ENCODE measurements at regions not wholly inside any gene's neighbourhood (a gene's known extent, or its start where the extent isn't known, plus 50 kb on each side); places are given as distances from the start of the nearest gene placed in this dataset.

GRCh38 chr9:16032799-16033198 is 480.0 kb downstream of the CCDC171 start:
- peaks cover 30% of the 10 kb centered on the region for H3K4me1 Mint-ChIP-seq (ENCODE audit: low read depth, unreplicated experiment)
- H3K27ac Mint-ChIP-seq (ENCODE audit: unreplicated experiment) = no peak overlapping the region
- H3K27me3 Mint-ChIP-seq (ENCODE audit: unreplicated experiment) = no peaks in the 10 kb centered on the region
- no peak overlapping the region for H3K4me3 Mint-ChIP-seq (ENCODE audit: low read depth, unreplicated experiment)
- no TSS peak for BruUV-seq (replicated peaks)
- DNase-seq = peak; percentile 22
- H3K36me3 Mint-ChIP-seq (ENCODE audit: insufficient read depth, unreplicated experiment) = peaks cover 4% of the 10 kb centered on the region
- TF ChIP-seq, protein P1, sequence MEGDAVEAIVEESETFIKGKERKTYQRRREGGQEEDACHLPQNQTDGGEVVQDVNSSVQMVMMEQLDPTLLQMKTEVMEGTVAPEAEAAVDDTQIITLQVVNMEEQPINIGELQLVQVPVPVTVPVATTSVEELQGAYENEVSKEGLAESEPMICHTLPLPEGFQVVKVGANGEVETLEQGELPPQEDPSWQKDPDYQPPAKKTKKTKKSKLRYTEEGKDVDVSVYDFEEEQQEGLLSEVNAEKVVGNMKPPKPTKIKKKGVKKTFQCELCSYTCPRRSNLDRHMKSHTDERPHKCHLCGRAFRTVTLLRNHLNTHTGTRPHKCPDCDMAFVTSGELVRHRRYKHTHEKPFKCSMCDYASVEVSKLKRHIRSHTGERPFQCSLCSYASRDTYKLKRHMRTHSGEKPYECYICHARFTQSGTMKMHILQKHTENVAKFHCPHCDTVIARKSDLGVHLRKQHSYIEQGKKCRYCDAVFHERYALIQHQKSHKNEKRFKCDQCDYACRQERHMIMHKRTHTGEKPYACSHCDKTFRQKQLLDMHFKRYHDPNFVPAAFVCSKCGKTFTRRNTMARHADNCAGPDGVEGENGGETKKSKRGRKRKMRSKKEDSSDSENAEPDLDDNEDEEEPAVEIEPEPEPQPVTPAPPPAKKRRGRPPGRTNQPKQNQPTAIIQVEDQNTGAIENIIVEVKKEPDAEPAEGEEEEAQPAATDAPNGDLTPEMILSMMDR (IDR thresholded peaks at IDR 0.05; ENCODE audit: unreplicated experiment) = no peak
- peaks cover 3% of the 10 kb centered on the region for H3K9me3 Mint-ChIP-seq (ENCODE audit: low read depth, unreplicated experiment)
- intact Hi-C loops (cut with micrococcal nuclease; ENCODE audit: unreplicated experiment) = no loop called here
- CTCF ChIA-PET = interaction anchor here (1.1 kb wide), 1 partner anchor 101 kb away, joined by 5 read pairs; no protein-coding TSS in a partner anchor

DNA sequence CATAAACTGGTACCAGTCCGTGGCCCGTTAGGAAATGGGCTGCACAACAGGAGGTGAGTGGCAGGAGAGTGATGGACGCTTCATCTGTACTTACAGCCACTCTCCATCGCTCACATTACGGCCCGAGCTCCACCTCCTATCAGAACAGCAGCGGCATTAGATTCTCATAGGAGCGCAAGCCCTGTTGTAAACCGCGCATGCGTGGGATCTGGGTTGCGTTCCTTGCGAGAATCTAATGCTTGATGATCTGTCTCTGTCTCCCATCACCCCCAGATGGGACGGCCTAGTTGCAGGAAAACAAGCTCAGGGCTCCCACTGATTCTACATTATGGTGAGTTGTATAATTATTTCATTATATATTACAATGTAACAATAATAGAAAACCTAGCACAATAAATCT is 480.4 kb downstream of the CCDC171 start:
- DNase-seq = no peak
- CTCF ChIA-PET = interaction anchor here (1.1 kb wide), 1 partner anchor 100 kb away, joined by 5 read pairs; no protein-coding TSS in a partner anchor
- Mint-ChIP-seq H3K27me3 (ENCODE audit: unreplicated experiment) (no peaks in the 10 kb centered on the region), H3K4me1 (ENCODE audit: low read depth, unreplicated experiment) (peaks cover 26% of the 10 kb centered on the region), H3K9me3 (ENCODE audit: low read depth, unreplicated experiment) (no peaks in the 10 kb centered on the region), H3K4me3 (ENCODE audit: low read depth, unreplicated experiment) (no peak overlapping the region), H3K36me3 (ENCODE audit: insufficient read depth, unreplicated experiment) (peaks cover 4% of the 10 kb centered on the region), H3K27ac (ENCODE audit: unreplicated experiment) (no peak overlapping the region)
- intact Hi-C loops (cut with micrococcal nuclease; ENCODE audit: unreplicated experiment) = no loop called here
- TF ChIP-seq, protein P1 (IDR thresholded peaks at IDR 0.05; ENCODE audit: unreplicated experiment) = no peak
- no TSS peak for BruUV-seq (replicated peaks)

DNA sequence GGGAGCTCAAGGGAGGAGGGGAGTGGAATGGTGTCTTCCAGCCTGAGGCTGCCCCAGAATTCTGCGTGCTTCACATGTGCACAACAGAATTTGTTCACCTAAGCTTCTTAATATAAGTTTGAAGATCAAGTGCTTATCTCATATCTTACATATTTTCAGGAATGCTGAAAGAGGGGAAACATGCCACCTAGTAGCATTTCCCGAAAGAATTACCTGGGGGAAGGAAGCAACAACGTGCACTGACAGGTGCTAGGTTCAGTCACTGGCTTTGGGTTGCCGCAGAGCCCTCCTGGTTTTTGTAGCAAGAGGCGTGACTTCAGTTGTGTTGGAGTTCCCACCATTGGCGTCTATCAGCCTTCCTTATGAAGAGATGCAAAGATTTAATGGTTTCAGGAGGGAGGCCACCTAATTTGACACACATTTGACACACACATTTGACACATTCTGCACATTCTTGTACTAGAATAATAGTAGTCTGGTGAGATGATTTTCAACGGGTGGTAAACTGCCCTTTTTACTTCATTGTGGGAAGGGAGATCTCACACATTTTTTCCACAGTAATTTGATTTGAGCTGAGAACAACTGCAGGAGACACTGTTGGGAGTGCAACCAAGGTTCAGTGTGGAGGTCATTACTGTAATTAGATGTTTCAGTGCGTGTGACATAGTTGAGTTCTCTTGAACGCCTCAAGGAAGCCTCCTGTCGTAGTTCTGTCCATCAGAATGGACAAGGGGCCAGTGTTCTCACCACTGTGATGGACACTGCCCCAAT is 481.3 kb downstream of the CCDC171 start:
- no TSS peak for BruUV-seq (replicated peaks)
- CTCF ChIA-PET = no interaction called here
- H3K9me3 Mint-ChIP-seq (ENCODE audit: low read depth, unreplicated experiment) = no peaks in the 10 kb centered on the region
- no peak overlapping the region for H3K27ac Mint-ChIP-seq (ENCODE audit: unreplicated experiment)
- peaks cover 4% of the 10 kb centered on the region for H3K36me3 Mint-ChIP-seq (ENCODE audit: insufficient read depth, unreplicated experiment)
- intact Hi-C loops (cut with micrococcal nuclease; ENCODE audit: unreplicated experiment) = no loop called here
- DNase-seq = no peak
- no peak overlapping the region for H3K4me3 Mint-ChIP-seq (ENCODE audit: low read depth, unreplicated experiment)
- TF ChIP-seq, protein P1 (IDR thresholded peaks at IDR 0.05; ENCODE audit: unreplicated experiment) = no peak
- peaks cover 17% of the 10 kb centered on the region for H3K4me1 Mint-ChIP-seq (ENCODE audit: low read depth, unreplicated experiment)
- no peaks in the 10 kb centered on the region for H3K27me3 Mint-ChIP-seq (ENCODE audit: unreplicated experiment)

GRCh38 chr9:16039218-16039987 is 486.6 kb downstream of the CCDC171 start:
- Mint-ChIP-seq H3K27me3 (ENCODE audit: unreplicated experiment) (no peaks in the 10 kb centered on the region), H3K27ac (ENCODE audit: unreplicated experiment) (no peak overlapping the region), H3K4me1 (ENCODE audit: low read depth, unreplicated experiment) (peaks cover 11% of the 10 kb centered on the region), H3K4me3 (ENCODE audit: low read depth, unreplicated experiment) (no peak overlapping the region), H3K36me3 (ENCODE audit: insufficient read depth, unreplicated experiment) (no peaks in the 10 kb centered on the region), H3K9me3 (ENCODE audit: low read depth, unreplicated experiment) (no peaks in the 10 kb centered on the region)
- DNase-seq = no peak
- BruUV-seq (replicated peaks) = no TSS peak
- intact Hi-C loops (cut with micrococcal nuclease; ENCODE audit: unreplicated experiment) = no loop called here
- CTCF ChIA-PET = no interaction called here
- TF ChIP-seq, protein P1 (IDR thresholded peaks at IDR 0.05; ENCODE audit: unreplicated experiment) = no peak
